ENCODE measurements at regions not wholly inside any gene's neighbourhood (a gene's known extent, or its start where the extent isn't known, plus 50 kb on each side); places are given as distances from the start of the nearest gene placed in this dataset.

DNA sequence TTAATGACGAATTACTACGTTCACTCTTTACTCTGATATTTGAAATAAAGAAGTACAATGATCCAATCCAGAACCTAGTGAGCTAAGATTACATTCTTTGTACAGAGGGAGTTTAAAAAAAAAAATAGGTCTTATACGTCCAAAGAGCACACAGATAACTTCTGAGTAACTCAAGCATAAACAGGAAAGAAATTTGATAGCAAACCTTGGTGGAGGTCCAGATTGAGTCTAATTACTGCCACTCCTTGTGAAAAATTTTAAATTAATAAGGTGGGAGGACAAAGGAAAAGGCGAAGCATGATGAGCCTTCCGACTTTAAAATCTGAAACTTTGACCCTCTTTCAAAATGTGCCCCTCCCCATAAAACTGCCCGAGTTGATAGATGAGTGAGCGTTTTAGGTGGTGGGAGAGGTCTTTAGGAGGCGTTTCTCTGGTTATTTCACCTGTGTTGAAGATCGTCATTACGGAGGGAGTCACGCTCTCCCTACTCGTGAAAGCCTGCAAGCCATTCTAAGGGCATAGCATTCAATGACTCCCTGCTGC, 127.0 kb upstream of the ROBO2 start:
- TF ChIP-seq, protein P1, sequence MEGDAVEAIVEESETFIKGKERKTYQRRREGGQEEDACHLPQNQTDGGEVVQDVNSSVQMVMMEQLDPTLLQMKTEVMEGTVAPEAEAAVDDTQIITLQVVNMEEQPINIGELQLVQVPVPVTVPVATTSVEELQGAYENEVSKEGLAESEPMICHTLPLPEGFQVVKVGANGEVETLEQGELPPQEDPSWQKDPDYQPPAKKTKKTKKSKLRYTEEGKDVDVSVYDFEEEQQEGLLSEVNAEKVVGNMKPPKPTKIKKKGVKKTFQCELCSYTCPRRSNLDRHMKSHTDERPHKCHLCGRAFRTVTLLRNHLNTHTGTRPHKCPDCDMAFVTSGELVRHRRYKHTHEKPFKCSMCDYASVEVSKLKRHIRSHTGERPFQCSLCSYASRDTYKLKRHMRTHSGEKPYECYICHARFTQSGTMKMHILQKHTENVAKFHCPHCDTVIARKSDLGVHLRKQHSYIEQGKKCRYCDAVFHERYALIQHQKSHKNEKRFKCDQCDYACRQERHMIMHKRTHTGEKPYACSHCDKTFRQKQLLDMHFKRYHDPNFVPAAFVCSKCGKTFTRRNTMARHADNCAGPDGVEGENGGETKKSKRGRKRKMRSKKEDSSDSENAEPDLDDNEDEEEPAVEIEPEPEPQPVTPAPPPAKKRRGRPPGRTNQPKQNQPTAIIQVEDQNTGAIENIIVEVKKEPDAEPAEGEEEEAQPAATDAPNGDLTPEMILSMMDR (IDR thresholded peaks at IDR 0.05 in 4 of 5, conservative IDR thresholded peaks at IDR 0.05 in 1 of 5) = no peak
- no peak for TF ChIP-seq POLR2A (IDR thresholded peaks at IDR 0.05)
